HG03342 (cell line): ENCODE measurements at regions not wholly inside any gene's neighbourhood (a gene's known extent, or its start where the extent isn't known, plus 50 kb on each side); places are given as distances from the start of the nearest gene placed in this dataset.

Experiments used
- ATAC-seq: cut with Tn5 transposase; IDR thresholded peaks from one replicate; pipeline ENCODE4 v1.9.1; 2021; ENCODE audit warnings: mild to moderate bottlenecking, moderate library complexity; ENCODE audit not compliant: unreplicated experiment

DNA sequence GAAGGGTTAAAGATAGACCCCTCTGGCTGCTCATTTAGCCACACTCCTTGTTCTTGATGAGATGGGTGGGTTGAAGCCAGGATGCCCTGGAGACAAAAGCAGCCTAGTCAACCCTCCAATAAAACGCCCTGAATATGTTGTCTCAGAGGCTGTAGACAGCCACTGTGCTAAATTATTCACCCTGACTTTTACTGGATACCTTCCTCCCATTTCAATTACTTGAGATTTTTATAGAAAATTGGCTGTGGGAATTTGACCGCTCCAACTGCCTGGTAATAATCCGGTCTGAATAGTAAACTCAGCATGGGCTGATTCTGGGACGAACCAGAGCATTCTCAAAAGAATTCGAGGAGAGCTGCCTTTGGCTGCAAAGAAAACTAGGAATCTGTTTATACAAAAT is 104.2 kb downstream of the SNX18 start:
- ATAC-seq: no peak

DNA sequence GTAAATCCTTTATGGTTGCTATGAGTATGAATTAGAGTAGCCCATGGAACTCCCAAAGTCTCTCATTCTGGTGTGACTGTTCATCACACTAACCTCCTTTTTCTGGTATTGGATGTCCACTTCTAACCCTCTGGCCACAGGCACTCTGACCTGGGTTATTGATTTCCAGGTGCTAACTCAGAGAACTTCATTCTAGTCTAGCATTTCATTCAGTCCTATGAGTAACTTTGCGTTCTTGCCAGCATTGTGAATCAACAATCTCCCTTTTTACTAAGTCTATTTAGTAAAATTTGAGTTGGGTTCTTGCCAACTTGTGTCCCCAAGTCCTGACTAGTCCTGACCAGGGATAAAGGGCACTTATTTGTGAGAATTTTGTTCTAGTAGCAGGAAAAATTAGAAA is 103.5 kb downstream of the SNX18 start:
- ATAC-seq: no peak

DNA sequence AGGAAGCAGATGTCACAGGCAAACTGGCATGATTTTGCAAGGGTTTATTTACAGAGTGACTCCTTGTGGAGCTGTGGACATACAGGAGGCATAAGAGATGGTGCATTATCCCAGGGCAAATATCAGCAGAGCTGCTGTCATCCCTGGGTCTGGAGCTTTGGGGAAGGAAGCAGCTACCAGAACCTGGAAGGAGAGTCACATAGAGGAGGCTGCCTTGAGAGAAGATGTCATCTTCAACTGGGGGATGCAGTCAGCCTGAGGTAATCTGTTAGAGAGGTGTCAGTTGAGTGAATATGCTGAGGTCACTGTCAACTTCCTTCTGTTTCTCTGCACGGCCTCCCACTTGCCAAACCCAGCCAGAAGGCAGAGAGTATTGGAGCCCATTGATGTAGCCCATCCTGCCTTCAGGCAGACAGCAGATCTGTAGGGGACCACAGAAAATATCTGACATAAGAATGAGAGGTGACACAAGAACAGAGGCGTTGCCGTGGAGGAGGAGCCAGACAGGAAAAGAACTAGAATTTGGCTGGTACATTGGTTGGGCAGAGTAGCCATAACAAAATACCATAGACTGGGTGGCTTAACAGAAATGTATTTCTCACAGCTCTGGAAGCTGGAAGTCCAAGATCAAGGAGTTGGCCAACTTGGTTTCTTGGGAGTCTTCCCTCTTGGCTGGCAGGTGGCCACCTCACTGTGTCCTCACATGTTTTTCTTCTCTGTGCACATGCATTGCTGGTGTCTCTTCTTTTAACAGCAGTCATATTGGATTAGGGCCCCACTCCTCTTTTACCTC is 102.8 kb downstream of the SNX18 start:
- ATAC-seq: no peak

DNA sequence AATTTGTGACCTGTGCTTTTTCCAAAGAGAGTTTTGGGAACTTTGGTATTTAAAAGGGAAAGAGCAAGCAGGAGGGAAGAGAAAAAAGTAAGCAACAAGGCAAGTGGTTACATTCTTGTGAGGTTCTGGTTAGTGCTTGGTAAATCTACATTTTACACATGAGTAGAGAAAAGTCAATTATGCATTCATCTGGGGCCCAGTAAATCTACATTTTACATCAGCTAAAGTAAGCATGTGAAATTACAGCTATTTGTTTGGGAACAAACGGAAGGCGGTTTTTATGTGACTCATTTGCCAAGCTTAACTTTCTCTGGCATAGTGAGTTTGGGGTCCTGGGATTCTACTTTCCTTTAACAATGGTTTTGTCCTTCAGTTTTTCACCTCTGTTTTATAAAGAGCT is 102.2 kb downstream of the SNX18 start:
- no peak for ATAC-seq

DNA sequence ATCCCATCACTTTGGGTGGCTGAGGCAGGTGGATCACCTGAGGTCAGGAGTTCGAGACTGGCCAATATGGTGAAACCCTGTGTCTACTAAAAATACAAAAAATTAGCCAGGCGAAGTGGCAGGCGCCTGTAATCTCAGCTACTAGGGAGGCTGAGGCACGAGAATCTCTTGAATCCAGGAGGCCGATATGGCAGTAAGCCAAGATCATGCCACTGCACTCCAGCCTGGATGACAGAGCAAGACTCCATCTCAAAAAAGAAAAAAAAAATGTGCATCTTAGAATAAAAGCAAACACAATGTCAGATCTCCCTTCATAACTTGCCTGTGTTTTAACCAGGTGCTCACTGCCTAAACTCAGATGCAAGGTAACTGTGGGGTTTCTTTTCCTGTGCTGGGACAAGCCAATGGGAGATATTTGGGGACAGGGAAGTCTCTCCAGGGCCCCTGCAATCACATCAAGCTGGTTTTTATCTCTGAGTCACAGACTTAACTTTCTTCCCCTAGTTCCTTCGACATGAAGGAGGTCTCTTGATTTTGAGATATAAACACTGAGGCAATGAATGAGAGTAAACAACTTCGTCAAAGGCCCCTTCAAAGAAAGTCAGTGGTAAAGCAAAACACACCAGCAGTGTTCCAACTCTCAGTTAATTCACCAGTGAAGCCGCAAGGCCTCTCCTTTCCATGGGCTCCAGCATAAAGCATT is 99.1 kb downstream of the SNX18 start:
- no peak for ATAC-seq

DNA sequence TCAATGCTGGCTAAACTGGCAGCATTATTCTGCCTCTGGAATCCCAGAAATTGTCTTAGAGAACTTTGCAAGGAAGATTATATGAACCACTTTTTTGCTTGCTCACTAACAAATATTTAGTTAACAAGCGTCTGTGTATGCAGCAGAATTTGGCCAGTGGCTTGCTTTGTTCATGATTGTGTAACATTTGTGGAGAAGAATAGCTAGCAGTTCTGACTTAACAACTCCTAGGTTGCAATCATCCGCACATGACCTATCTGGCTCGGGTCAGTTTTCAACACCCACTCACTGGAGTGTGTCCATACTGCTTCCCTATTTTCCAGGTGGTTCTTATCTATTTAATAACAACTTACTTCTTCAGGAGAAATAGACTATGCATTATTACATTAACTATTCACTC is 98.5 kb downstream of the SNX18 start:
- no peak for ATAC-seq

DNA sequence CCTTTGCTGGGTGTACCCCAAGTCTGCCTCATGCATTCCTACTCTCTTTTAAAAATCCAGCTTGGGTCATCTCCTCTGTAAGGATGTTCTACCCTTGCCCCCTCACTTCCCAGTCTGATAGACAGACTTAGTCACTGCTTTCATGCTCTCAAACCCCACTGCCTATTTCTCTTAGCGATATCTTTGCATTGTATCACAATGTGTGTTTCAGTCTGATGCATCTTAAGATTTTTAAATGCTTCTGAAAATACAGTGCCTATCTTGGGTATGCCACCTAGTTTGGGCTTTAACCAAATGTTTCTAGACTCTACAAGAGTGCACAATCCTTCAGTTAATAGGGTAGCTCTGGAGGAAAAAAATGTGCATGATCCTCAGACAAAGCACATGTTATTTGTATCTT is 97.8 kb downstream of the SNX18 start:
- ATAC-seq: no peak

DNA sequence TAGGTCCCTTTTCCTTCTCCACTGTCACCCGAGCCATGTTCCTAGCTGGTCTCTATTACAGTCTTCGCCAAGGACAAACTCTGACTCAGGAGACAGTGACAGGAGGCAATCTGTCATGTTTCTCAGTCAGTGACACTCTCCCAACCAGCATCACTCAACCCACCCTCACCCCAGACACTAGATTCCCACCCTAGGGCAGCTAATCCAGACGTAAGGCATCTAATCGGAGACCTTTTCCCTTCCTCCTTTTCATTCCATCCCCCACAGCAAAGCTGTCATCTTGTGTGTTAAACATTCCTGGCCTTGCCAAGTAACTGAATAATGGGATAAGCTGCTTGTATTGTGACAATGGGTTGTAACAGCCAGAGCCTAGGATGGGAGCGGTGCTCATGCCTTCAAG is 95.2 kb downstream of the SNX18 start:
- no peak for ATAC-seq

DNA sequence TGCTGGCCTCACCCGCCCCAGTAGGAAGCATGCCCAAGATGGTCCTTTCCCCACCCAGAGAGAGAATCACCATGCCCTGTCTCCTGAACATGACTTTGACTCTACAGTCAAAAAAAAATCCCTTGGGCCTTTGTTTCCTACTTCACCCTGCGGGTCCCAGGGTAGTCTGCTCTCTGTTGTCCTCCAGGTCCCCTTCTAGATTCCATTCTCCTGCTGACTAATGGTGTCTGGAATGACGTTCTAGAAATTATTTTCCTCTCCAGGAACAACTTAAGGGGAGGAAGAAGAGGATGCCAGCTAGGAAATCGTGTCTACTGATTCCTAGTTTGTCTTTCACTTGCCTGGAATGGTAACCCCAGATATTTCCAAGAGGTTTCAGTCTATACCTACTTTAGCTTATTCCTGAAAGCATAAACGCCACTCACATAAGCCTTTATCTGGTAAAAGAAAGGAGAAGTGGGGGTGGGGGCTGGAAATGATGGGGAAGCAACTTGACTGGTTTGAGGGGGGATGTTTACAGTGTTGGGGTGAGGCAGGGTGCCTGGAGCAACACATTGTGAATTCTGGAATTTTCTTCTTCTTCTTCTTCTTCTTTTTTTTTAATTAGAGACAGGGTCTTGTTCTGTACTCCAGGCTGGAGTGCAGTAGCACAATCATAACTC is 93.9 kb downstream of the SNX18 start:
- ATAC-seq: no peak

DNA sequence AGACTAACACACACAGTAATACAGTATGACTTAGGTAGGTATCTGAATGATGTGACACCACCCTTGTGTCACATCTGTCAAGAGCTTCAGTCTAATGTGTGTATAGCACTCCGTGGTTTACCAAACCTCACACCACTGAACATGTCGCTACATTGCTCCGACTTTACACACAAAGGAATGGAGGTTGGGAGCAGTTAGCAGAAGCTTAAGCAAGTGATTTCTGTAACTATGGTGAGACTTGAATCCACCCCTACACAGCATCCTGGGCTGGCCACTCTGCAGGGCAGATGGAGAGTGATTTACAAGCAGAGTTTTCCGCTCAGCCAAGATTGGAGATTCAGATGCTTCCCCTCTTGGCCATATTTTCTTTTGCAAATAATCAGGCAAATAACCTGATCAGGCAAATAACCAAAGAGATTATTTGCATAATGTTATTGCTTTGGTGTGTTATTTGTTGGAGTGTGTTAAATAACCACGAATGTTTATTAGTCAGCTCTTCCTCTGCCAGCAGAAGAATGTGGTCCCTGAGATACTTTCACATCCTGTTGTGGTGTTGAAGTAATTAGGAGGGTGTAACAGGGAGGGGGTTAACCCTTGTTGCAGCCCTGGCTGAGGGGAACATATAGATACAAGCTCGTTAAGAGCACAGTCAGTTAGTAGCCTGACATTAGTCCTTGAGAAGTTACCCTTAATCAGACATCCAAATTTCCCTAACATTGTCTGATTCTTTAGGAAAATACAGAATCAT is 92.8 kb downstream of the SNX18 start:
- peak; percentile 99 for ATAC-seq

DNA sequence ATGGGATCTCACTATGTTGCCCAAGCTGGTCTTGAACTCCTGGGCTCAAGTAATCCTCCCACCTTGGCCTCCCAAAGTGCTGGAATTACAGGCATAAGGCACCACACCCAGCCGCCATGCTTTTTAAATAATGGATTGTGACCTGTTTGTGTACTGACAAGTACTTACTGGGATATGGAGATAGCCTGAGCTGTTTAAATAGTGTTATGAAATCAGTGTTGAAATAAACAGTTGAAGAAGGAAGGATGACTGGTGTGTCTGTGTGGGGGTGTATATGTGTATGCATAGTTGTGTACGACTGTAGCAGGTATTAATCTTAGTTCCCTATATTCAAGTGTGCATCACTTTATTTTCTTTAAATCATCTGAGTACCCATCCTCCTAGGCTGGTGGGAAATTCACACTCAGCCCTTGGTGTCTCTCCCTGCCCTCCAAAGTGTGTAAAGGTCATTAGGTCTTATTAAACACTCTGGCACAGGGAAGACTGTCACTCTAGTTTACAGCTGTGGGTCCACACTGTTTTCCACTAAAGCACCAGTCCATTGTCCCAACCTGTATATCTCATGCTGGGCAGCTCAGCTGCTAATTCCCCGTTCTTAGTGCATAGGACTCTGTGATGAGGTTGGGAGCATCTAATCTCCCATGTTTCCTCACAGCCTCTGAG is 91.0 kb downstream of the SNX18 start:
- ATAC-seq: no peak

DNA sequence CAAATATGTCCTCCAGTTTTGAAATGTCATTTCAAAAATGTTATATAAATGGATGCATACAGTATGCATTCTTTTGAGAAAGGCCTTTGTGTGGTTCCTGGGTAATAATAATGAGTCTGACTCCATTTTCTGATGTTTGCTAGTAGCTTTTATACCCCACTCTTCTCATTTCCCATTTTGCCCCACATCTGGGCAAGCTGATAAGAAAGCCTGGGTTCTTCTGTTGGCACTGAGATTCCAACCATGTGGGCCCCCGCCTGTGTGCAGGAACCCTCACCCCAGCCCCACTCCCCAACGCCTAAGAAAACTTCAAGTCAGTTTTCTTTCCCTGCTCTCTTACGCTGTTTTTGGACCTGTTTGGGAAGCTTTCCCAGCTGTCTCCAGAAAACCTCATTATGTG is 89.4 kb downstream of the SNX18 start:
- ATAC-seq: no peak

DNA sequence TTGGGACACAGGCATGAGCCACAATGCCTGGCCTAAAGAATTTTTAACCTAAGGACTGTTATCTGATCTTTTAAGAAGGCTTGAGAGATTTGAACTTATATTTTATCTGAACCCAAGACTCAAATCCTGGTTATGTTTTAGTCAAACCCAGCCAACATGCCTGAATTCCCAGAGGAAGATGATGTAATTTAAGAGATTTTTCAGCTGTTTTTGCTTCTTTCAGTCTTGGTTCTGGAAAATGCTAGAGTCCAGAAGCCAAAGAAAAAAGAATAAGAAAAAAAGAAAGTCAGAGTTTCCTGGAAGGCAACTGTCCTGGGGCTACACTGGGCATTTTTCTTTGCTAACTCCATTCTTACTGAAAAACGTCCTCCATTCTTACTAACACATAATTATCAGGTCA is 85.8 kb downstream of the SNX18 start:
- no peak for ATAC-seq

DNA sequence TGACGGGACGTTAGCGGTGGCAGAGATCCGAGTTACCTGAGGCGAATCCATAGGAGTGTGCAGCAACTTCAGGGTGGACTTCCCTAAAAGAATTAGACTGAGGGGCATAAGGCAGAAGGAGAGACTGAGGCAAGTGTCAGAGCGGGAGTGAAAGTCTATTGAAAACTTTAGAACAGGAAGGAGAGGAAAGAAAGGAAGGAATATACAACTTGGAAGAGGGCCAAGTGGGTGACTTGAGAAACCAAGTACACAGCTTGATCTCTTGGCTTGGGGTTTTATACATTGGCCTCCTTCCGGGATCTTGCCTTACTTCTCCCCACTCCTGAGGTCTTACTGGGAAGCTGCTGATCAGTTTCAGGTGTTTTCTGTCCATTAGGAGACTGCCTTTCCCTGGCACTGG is 84.9 kb downstream of the SNX18 start:
- ATAC-seq: no peak

DNA sequence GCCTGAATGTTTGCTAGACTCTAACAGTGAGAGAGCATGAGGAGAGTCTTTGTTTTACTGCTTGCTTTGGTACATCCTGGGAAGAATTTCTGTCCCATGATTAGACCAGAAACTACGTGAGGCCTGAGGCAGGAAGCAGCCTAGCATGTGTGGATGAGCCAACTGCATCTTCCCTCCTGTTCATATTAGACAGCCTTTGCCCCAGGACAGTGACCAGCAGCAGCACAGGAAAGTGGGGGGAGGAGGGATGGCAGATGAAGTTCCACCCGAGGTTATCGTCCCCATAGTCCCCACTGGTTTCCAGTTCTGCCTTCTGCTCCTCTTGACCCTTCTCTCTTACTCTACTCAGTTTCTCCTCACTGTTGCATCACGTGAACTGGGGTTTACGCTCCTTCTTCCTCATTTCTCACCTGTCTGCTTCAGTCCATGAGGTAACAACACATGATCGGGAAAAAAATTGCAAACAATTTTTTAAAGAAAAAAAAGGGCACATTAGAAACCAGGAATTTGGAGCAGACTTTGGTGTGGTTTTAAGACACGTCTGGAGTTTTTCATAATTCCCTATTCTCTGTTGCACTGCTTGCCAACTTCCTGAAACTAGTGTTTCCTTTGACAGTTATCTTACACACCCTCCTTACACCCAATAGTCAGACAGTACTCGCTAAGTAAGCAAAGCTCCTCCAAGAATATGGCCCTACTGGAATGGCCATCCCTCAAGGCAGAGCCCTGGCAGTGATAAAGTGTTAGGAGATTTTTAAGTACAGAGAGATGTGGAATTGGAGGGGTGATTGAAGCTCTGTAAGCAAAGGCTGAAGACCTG is 84.1 kb downstream of the SNX18 start:
- no peak for ATAC-seq
